Osteocyte (in vitro differentiated cells): ENCODE measurements at regions not wholly inside any gene's neighbourhood (a gene's known extent, or its start where the extent isn't known, plus 50 kb on each side); places are given as distances from the start of the nearest gene placed in this dataset.

ENCODE experiments used
- DNase-seq: peaks from one replicate; pipeline ENCODE4 v3.0.0; 2021; ENCODE audit warnings: mixed read lengths; ENCODE audit not compliant: unreplicated experiment; ENCODE audit errors: extremely low spot score
- H3K27ac Mint-ChIP-seq: one replicate; pipeline ENCODE4 v1.8.0; 2021; ENCODE audit warnings: mild to moderate bottlenecking, mixed read lengths; ENCODE audit not compliant: unreplicated experiment
- H3K27me3 Mint-ChIP-seq: one replicate; pipeline ENCODE4 v1.8.0; 2021; ENCODE audit warnings: mixed read lengths; ENCODE audit not compliant: unreplicated experiment
- H3K36me3 Mint-ChIP-seq: one replicate; pipeline ENCODE4 v1.8.0; 2021; ENCODE audit warnings: mixed read lengths; ENCODE audit not compliant: unreplicated experiment
- H3K4me1 Mint-ChIP-seq: one replicate; pipeline ENCODE4 v1.8.0; 2021; ENCODE audit warnings: mixed read lengths; ENCODE audit not compliant: unreplicated experiment
- H3K4me3 Mint-ChIP-seq: one replicate; pipeline ENCODE4 v1.8.0; 2021; ENCODE audit warnings: mild to moderate bottlenecking, moderate library complexity, mixed read lengths; ENCODE audit not compliant: unreplicated experiment
- H3K9me3 Mint-ChIP-seq: one replicate; pipeline ENCODE4 v1.8.0; 2021; ENCODE audit warnings: mixed read lengths; ENCODE audit not compliant: unreplicated experiment
- CTCF ChIP-seq: fragments of 200-600 bp; sonication (generic); IDR thresholded peaks from 2 replicates; pipeline ENCODE4 v1.5.0; 2021; ENCODE audit warnings: antibody characterized with exemption, mild to moderate bottlenecking, moderate library complexity

- DNase-seq, result no peak
- H3K4me3 Mint-ChIP-seq, result no peak overlapping the region
- no peaks in the 10 kb centered on the region for H3K4me1 Mint-ChIP-seq
- no peaks in the 10 kb centered on the region for H3K36me3 Mint-ChIP-seq
- H3K27me3 Mint-ChIP-seq, result peaks cover 26% of the 10 kb centered on the region
- H3K9me3 Mint-ChIP-seq, result peaks cover 6% of the 10 kb centered on the region
- H3K27ac Mint-ChIP-seq, result no peak overlapping the region
- TF ChIP-seq CTCF, result no peak
Measured at GRCh38 chr16:55249936-55250335, 74.1 kb upstream of the IRX6 start.

- Mint-ChIP-seq H3K27me3 (peaks cover 28% of the 10 kb centered on the region), H3K9me3 (peaks cover 6% of the 10 kb centered on the region), H3K4me3 (no peak overlapping the region), H3K4me1 (no peaks in the 10 kb centered on the region), H3K36me3 (no peaks in the 10 kb centered on the region), H3K27ac (no peak overlapping the region)
- no peak for TF ChIP-seq CTCF
- no peak for DNase-seq
Measured at GRCh38 chr16:55250701-55251100, 73.3 kb upstream of the IRX6 start.

GRCh38 chr16:55251151-55251550, 72.9 kb upstream of the IRX6 start:
- Mint-ChIP-seq H3K4me1 (no peaks in the 10 kb centered on the region), H3K27ac (no peak overlapping the region), H3K36me3 (no peaks in the 10 kb centered on the region)

GRCh38 chr16:55252577-55252976, 71.4 kb upstream of the IRX6 start:
- Mint-ChIP-seq H3K9me3 (peaks cover 6% of the 10 kb centered on the region), H3K36me3 (no peaks in the 10 kb centered on the region), H3K27ac (no peak overlapping the region), H3K4me1 (no peaks in the 10 kb centered on the region), H3K4me3 (no peak overlapping the region), H3K27me3 (peaks cover 34% of the 10 kb centered on the region)
- no peak for TF ChIP-seq CTCF
- DNase-seq, result no peak

More at GRCh38 chr16:55251151-55251550, 72.9 kb upstream of the IRX6 start:
- DNase-seq, result no peak
- peaks cover 27% of the 10 kb centered on the region for H3K27me3 Mint-ChIP-seq
- no peak overlapping the region for H3K4me3 Mint-ChIP-seq
- peaks cover 6% of the 10 kb centered on the region for H3K9me3 Mint-ChIP-seq
- TF ChIP-seq CTCF, result no peak

GRCh38 chr16:55253987-55254386, 70.0 kb upstream of the IRX6 start:
- H3K27me3 Mint-ChIP-seq, result peaks cover 34% of the 10 kb centered on the region
- TF ChIP-seq CTCF, result no peak
- peaks cover 6% of the 10 kb centered on the region for H3K9me3 Mint-ChIP-seq
- H3K36me3 Mint-ChIP-seq, result no peaks in the 10 kb centered on the region
- no peaks in the 10 kb centered on the region for H3K4me1 Mint-ChIP-seq
- DNase-seq, result no peak
- H3K4me3 Mint-ChIP-seq, result no peak overlapping the region
- no peak overlapping the region for H3K27ac Mint-ChIP-seq
